ENCODE measurements at regions not wholly inside any gene's neighbourhood (a gene's known extent, or its start where the extent isn't known, plus 50 kb on each side); places are given as distances from the start of the nearest gene placed in this dataset.

DNA sequence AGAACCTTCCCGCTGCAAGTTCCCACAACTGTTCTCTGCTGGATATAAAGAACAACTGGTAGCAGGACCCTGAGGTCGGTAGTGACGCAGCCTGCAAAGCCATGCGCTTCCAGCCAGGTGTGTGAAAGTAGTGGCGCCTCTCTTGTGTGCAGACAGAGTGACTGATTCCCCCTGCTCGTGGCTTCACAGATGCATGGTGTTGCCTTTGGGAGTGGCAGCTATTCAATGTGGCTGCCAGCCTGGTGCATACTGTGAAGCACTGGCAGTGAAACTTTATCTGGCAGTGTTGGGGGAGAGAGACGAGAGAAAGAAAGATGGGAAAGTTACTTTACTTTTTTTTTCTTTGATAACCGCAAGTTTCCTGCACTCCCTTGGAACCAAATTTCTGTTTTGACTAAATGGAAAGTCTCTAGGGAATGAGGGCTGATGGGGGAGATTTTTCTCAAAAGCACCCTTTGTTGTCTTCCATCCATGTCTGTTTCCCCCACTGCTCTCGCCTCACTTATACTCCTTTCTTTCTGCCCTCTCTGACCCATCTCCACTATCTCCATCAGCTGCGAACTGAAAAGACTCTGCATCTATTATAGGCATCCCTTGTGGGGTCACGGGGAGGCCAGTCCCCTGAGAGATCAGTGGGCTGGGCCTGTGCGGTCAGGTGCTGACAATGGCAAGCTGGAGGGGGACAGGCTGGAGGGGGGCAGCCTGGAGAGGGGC lies 90.0 kb upstream of the TNP1 start:
- ChIA-PET POLR2A (ENCODE audit: low non-redundant PET) (no interaction called here), CTCF (no interaction called here)
- DNase-seq (ENCODE audit: low spot score), result no peak

DNA sequence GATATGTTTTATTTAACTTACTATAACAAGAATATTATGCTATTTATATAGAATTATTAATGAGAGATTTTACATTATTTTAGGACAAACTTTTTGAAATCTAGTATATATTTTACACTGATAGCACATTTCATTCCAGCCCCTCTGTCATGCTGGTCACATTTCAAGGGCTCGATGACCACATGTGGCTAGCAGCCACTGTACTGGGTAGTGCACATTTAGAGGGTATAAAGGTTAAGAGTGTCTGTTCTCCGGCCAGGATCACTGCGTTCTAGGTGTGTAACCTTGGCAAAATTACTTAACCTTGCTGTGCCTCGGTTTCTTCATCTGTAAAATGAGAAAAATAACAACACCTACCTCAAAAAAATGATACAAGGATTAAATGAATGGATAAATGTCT lies 87.2 kb upstream of the TNP1 start:
- no peaks in the 10 kb centered on the region for H3K27me3 ChIP-seq (replicated peaks; ENCODE audit: insufficient read depth, low read depth, low read length, poor library complexity)
- TF ChIP-seq EZH2 (IDR thresholded peaks at IDR 0.05; ENCODE audit: borderline replicate concordance, low read depth, low read length, poor library complexity, severe bottlenecking), result no peak
- TF ChIP-seq, protein P1, sequence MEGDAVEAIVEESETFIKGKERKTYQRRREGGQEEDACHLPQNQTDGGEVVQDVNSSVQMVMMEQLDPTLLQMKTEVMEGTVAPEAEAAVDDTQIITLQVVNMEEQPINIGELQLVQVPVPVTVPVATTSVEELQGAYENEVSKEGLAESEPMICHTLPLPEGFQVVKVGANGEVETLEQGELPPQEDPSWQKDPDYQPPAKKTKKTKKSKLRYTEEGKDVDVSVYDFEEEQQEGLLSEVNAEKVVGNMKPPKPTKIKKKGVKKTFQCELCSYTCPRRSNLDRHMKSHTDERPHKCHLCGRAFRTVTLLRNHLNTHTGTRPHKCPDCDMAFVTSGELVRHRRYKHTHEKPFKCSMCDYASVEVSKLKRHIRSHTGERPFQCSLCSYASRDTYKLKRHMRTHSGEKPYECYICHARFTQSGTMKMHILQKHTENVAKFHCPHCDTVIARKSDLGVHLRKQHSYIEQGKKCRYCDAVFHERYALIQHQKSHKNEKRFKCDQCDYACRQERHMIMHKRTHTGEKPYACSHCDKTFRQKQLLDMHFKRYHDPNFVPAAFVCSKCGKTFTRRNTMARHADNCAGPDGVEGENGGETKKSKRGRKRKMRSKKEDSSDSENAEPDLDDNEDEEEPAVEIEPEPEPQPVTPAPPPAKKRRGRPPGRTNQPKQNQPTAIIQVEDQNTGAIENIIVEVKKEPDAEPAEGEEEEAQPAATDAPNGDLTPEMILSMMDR (conservative IDR thresholded peaks at IDR 0.05; ENCODE audit: low read depth, low read length), result no peak
- no peaks in the 10 kb centered on the region for H3K36me3 ChIP-seq (ENCODE audit: insufficient read depth, low read length, poor library complexity, severe bottlenecking)
- H3K4me3 ChIP-seq (ENCODE audit: low read depth, low read length, poor library complexity, severe bottlenecking), result no peak overlapping the region
- H3K9me3 ChIP-seq (ENCODE audit: low read depth, low read length, poor library complexity, severe bottlenecking), result no peaks in the 10 kb centered on the region
- DNase-seq (ENCODE audit: low spot score), result no peak
- intact Hi-C loops (cut with micrococcal nuclease; ENCODE audit: unreplicated experiment), result no loop called here
- H3K4me1 ChIP-seq (ENCODE audit: insufficient read depth, low read length, poor library complexity, severe bottlenecking), result no peaks in the 10 kb centered on the region
- H3K27ac ChIP-seq (ENCODE audit: low read depth, low read length, poor library complexity, severe bottlenecking), result no peak overlapping the region
- ChIA-PET POLR2A (ENCODE audit: low non-redundant PET) (no interaction called here), CTCF (no interaction called here)
- no TSS peak for BruUV-seq (replicated peaks)

More for the DNA sequence above, 90.0 kb upstream of the TNP1 start:
- intact Hi-C loops (cut with micrococcal nuclease; ENCODE audit: unreplicated experiment), result no loop called here
- Histone ChIP-seq H3K4me3 (ENCODE audit: low read depth, low read length, poor library complexity, severe bottlenecking) (no peak overlapping the region), H3K9me3 (ENCODE audit: low read depth, low read length, poor library complexity, severe bottlenecking) (no peaks in the 10 kb centered on the region), H3K27ac (ENCODE audit: low read depth, low read length, poor library complexity, severe bottlenecking) (no peak overlapping the region), H3K4me1 (ENCODE audit: insufficient read depth, low read length, poor library complexity, severe bottlenecking) (no peaks in the 10 kb centered on the region), H3K27me3 (replicated peaks; ENCODE audit: insufficient read depth, low read depth, low read length, poor library complexity) (peaks cover 2% of the 10 kb centered on the region), H3K36me3 (ENCODE audit: insufficient read depth, low read length, poor library complexity, severe bottlenecking) (no peaks in the 10 kb centered on the region)
- no peak for TF ChIP-seq EZH2 (IDR thresholded peaks at IDR 0.05; ENCODE audit: borderline replicate concordance, low read depth, low read length, poor library complexity, severe bottlenecking)
- TF ChIP-seq, protein P1 (conservative IDR thresholded peaks at IDR 0.05; ENCODE audit: low read depth, low read length), result no peak
- no TSS peak for BruUV-seq (replicated peaks)

DNA sequence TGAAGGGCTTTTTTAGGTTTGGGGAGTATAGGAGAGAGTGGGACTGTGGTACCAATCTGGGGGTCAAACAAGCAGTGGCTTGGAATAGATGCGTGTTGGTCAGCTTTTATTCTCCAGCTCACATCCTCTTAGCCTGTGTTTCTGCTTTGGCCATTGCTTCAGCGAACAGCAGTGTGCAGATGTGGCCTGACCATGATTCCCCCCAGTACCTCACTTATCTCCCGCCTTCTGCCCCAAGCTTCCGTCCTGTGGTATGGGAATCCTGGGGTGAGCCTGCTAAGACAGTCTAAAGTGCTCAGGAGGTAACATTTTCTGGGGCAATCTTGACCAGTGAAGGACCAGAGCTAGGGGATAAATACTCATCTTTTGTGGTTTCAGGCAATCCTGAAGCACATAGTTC lies 84.9 kb upstream of the TNP1 start:
- H3K27ac ChIP-seq (ENCODE audit: low read depth, low read length, poor library complexity, severe bottlenecking), result no peak overlapping the region
- H3K9me3 ChIP-seq (ENCODE audit: low read depth, low read length, poor library complexity, severe bottlenecking), result no peaks in the 10 kb centered on the region
- H3K4me1 ChIP-seq (ENCODE audit: insufficient read depth, low read length, poor library complexity, severe bottlenecking), result no peaks in the 10 kb centered on the region
- CTCF ChIA-PET, result no interaction called here
- H3K27me3 ChIP-seq (replicated peaks; ENCODE audit: insufficient read depth, low read depth, low read length, poor library complexity), result no peaks in the 10 kb centered on the region
- no TSS peak for BruUV-seq (replicated peaks)
- no peaks in the 10 kb centered on the region for H3K36me3 ChIP-seq (ENCODE audit: insufficient read depth, low read length, poor library complexity, severe bottlenecking)
- intact Hi-C loops (cut with micrococcal nuclease; ENCODE audit: unreplicated experiment), result no loop called here
- no peak for TF ChIP-seq EZH2 (IDR thresholded peaks at IDR 0.05; ENCODE audit: borderline replicate concordance, low read depth, low read length, poor library complexity, severe bottlenecking)
- TF ChIP-seq, protein P1 (conservative IDR thresholded peaks at IDR 0.05; ENCODE audit: low read depth, low read length), result no peak
- DNase-seq (ENCODE audit: low spot score), result no peak
- H3K4me3 ChIP-seq (ENCODE audit: low read depth, low read length, poor library complexity, severe bottlenecking), result no peak overlapping the region
- POLR2A ChIA-PET (ENCODE audit: low non-redundant PET), result no interaction called here
